GM21381 (cell line): ENCODE measurements at regions not wholly inside any gene's neighbourhood (a gene's known extent, or its start where the extent isn't known, plus 50 kb on each side); places are given as distances from the start of the nearest gene placed in this dataset.
"Not testable (repeated sequence)": the region's sequence is repeated elsewhere in the genome, so short reads cannot be mapped to it uniquely, and the experiment has no call there.

Source experiments
- ATAC-seq: cut with Tn5 transposase; IDR thresholded peaks from one replicate; pipeline ENCODE4 v1.9.1; 2021; ENCODE audit warnings: mild to moderate bottlenecking, moderate library complexity; ENCODE audit not compliant: unreplicated experiment

GRCh38 chr9:42239445-42240260 lies 56.2 kb downstream of the SPATA31A6 start:
- not testable (repeated sequence) for ATAC-seq

DNA sequence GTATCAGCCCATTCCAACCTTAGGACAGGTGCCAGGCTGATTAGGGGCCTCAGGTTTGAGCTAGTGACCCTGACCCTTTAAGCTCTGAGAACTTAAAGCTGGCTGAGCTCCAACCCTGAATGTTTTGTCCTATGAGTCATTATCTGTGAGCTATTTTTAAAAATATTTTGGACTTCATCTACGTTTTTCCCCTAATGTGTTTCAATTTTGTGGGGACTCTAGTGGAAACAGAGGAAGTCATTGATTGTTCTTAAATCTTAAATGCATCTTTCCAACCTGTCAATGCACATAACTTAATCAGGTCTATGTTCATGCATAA lies 56.8 kb downstream of the SPATA31A6 start:
- not testable (repeated sequence) for ATAC-seq

- not testable (repeated sequence) for ATAC-seq
Observed at GRCh38 chr9:42243211-42243610, 59.8 kb downstream of the SPATA31A6 start.

- not testable (repeated sequence) for ATAC-seq
Observed at GRCh38 chr9:42243822-42244221, 60.4 kb downstream of the SPATA31A6 start.

DNA sequence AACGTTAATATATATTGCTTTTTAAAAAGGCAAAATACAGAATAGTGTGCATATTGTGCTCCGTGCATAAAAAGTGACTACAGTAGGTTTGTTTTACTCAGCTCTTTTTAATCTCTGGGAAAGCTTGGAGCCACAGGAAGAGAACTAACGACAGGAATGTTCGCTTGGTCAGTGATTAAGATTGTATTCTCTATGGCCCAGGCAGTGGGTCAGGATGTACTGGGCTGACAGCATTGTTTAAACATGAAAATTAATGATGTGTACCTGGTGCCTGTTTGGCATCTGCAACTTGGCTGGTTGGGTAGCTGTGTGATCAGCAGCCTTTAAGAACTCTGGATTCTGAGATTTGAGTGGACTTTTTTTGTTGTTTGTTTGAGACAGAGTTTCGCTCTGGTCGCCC lies 85.3 kb downstream of the SPATA31A6 start:
- ATAC-seq, result not testable (repeated sequence)

- ATAC-seq, result not testable (repeated sequence)
Observed at GRCh38 chr9:42269171-42269570, 85.7 kb downstream of the SPATA31A6 start.

DNA sequence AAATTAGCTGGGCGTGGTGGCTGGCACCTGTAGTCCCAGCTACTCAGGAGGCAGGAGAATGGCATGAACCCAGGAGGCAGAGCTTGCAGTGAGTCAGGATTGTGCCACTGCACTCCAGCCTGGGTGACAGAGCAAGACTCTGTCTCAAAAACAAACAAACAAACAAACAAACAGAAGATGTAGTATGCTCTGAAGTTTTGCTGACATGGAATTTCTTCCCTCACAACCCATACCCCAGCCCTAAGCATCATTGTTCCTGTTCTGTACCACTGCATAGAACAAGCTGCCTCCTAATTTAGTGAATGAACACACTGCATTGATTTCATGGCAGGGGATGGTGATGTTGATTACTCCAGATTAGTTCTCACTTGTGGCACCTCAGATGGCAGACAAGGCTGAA lies 89.7 kb downstream of the SPATA31A6 start:
- not testable (repeated sequence) for ATAC-seq

DNA sequence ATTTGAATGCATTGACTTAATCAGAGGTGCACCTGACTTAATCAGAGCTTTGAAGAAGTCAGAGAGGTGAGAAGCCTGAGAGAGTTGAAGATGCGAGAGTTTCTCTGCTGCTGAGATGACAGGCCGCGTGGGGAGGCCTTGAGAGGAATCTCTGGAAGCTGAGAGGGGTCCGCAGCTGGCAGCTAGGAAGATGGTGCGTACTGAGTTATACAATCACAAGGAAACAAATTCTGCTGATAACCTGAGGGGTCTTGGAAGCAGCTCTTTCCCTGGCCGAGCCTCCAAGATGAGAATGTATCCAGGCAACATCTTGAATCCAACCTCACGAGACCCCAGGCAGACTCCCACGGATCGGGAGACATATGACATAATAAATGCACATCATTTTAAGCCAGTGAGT lies 91.7 kb downstream of the SPATA31A6 start:
- ATAC-seq, result no peak

DNA sequence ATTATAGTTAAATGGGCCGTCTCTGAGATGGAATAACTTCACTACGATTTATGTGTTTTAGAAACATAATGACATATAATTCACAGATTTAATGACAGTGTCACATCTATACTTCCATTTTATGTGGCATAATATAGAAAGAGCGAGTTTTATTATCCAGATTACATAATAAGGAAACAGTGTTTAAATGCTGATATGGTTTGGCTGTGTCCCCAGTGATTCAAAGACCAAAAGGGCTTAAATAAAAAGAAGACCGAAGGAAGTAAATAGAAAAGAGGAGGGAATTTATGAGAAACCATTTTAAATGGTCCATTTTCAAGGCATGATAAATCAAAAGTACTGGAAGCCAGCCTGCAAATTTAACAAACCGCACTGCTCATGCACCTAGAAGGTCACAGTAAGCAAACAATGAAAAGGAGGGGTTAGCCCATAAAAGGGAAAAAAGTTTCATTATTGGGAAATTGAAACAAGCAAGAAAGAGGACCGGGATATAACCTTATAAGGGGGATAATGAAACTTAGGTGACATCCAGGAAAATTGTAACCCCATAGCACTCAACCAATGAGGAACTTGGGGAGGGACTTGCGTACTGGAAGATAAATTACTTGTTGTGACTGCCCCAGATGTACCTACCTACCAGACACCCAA lies 99.2 kb downstream of the SPATA31A6 start:
- not testable (repeated sequence) for ATAC-seq

GRCh38 chr9:42283179-42283543 lies 99.7 kb downstream of the SPATA31A6 start:
- ATAC-seq, result not testable (repeated sequence)

GRCh38 chr9:42286145-42286845 lies 102.8 kb downstream of the SPATA31A6 start:
- not testable (repeated sequence) for ATAC-seq

DNA sequence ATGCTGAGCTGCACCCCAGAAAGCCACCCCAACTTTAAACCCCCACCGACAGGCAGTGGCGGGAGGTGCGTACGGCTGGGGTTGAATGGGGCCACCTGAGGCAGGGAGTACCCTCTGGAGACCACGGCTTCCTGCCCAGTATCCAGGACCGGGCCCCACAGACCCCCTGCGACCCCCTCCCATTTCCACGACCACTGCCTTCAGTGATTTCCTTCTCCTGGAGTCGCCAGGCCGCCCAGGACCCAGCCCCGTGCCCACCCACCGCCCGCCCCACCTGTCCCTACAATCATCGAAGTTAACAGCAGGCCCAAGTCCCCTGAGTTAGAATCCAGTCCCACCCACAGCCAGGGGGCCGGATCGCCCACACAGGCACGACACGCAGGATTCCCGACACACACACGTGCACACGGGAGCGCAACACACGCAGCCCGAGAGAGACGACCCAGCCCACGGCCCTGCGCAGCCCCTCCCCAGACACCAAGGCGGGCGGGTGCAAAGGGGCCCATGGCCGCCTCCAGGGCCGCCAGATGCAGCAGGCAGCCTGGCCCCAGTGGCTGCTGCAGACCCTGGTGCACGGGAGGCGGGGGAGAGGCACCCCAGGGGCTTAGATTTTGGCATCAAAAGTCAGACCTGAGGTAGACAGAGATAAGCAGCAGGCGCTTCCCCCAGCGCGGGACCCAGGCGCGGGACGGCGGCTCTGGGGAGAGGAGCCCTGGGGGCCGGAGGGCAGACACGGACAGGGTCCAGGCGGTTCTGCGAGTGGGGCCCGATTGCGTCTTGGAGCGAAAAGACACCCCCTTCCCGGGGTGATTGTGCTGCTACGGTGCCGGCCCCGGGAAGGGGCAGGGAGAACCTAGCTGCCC lies 104.8 kb downstream of the SPATA31A6 start:
- not testable (repeated sequence) for ATAC-seq

GRCh38 chr9:42288865-42289229 lies 105.4 kb downstream of the SPATA31A6 start:
- not testable (repeated sequence) for ATAC-seq

DNA sequence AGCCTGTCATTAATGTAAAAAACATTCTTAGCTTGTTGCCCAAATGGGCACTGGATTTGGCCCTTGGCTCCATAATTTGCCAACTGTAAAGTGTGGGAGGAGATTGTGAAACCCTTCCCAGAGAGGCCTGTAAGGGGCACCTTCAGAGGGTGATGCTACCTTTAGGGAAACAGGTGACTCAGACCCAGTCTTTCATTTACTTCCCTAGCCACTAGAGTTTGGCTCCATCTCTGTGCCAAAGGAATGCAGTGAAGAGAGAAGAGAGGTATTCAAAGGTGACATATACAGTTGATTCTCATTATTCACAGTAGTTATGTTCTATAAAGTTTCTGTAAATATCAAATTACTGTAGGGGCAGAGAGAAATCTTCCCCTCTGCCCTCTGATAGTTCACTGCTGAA lies 116.7 kb downstream of the SPATA31A6 start:
- ATAC-seq, result not testable (repeated sequence)

GRCh38 chr9:42306625-42307024 lies 123.2 kb downstream of the SPATA31A6 start:
- not testable (repeated sequence) for ATAC-seq

- not testable (repeated sequence) for ATAC-seq
Observed at GRCh38 chr9:42307449-42307848, 124.0 kb downstream of the SPATA31A6 start.

DNA sequence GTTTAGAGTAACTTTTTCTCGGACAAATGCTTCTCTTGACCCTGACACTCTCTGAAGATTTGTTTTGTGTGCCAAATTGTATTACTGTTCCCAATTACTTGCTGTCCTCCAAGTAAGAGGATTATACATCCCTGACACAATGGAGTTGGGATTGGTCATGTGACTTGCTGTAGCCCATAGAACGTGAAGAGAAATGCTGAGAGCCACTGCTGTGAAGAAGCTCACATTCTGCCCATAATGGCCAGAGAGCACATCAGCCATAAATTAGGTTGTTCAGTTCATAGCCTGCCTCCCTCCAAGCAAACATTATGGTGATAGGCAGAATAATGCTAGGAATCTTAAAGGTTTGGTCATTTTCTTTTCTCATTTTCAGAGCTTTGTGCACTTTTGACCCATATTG lies 127.5 kb downstream of the SPATA31A6 start:
- ATAC-seq, result not testable (repeated sequence)

DNA sequence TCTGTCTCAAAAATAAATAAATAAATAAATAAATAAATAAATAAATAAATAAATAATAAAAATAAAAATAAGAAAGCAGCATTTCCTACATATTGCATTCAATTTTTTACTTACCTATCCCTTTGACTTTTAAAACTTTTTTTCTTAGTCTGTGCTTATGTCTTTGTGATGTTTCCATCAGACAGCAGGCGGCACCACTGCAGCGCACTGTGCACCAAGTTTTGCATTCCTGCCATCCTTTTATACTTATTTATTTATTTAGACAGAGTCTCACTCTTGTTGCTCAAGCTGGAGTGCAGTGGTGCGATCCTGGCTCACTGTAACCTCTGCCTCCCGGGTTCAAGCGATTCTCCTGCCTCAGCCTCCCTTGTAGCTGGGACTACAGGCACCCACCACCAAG lies 132.6 kb downstream of the SPATA31A6 start:
- not testable (repeated sequence) for ATAC-seq

DNA sequence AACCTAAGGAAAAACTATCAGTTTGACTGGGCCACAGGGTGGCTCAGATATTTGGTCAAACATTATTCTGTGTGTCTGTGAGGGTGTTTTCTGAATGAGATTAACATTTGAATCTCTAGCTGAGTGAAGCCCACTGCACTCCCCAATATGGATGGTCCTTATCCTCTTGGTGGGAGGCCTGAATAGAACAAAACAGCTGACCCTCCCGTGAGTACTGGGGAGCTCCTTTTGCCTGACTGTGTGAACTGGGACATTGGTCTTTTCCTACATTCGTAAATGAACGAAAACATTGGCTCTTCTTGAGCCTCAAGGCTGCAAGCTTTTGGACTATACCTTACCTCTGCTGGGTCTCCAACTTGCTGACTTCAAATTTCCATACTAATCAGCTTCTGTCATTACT lies 134.2 kb downstream of the SPATA31A6 start:
- ATAC-seq, result not testable (repeated sequence)

DNA sequence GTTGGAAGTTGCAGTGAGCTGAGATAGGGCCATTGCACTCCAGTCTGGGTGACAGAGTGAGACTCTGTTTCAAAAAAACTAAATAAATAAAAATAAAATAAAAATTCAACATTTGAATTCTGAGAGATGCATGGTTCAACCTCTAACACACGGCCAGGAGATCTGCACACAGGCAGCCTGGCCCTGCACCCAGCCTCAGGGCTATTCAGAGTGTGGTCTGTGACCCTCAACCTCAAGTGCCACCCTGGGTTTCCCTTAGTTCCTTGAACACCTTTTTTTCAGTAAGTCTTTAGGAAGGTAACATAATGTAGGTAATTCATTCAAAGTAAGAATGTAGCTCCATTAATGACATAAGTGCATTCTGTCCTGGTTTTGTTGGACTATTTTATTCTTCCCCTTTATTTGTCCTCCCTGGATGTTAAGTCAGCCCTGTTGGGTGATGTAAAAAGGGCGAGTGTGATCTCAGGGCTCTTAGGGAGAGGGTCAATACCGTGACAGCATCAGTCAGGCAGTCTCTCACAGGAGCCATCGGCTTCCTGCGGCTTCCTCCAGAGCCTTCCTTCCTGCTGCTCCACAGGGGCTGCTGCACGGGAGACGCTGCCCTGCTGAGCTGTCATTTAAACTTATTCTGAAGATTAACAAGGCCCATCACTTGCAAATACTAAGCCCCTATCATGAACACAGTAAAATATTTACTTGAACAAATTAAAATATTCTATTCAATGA lies 139.8 kb downstream of the SPATA31A6 start:
- not testable (repeated sequence) for ATAC-seq
